ENCODE measurements at regions not wholly inside any gene's neighbourhood (a gene's known extent, or its start where the extent isn't known, plus 50 kb on each side); places are given as distances from the start of the nearest gene placed in this dataset.

DNA sequence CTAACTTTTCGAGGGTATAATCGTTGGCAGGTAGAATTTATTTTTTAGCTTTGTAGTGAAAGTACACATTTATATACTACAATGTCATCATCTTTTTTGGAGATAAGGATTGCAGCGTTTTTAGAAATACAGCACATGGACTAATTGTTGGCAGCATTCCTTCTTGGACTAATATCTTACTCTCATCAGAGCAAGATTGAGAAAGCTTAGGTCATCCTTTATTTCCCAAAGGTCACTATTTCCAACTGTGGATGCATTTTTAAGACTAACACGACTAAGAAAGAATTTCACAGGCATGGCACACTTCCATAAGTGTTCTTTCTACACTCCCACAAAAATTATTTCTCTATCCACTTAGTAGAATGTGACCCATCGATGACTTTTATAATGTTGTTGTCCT is 732.3 kb downstream of the NCAM2 start:
- no peak for DNase-seq

DNA sequence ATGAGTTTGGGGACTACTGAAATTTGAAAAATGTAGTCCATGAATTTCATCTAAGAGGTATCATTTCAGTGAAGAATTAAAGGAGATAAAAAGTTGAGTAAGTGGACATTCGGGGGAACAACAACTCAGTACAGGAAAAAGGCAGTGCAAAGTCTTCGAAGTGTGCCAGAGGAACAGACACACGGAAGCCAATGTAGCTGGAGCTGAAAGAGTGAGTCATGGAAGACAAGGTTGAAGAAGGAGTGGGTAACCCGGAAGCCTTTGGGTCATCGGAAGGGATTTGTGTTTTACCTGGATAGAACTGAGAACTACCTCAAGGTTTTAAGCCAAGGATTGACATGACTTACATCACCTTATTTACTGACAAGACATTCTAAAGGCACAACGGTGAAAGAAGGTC is 733.4 kb downstream of the NCAM2 start:
- no peak for DNase-seq

DNA sequence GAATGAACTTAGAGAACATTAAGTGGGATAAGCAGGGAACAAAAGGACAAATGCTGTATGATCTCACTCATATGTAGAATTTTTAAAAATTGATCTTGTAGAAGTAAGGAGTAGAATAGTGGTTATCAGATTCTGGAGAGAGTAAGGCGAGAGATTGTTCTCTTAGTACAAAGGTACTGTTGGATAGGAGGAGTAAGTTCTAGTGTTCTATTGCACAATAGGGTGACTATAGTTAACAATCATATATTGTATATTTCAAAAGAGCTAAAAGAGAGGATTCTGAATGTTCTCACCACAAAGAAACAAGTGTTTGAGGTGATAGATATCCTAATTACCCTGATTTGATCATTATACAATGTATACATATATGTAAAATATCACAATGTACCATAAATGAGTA is 735.9 kb downstream of the NCAM2 start:
- DNase-seq: no peak

DNA sequence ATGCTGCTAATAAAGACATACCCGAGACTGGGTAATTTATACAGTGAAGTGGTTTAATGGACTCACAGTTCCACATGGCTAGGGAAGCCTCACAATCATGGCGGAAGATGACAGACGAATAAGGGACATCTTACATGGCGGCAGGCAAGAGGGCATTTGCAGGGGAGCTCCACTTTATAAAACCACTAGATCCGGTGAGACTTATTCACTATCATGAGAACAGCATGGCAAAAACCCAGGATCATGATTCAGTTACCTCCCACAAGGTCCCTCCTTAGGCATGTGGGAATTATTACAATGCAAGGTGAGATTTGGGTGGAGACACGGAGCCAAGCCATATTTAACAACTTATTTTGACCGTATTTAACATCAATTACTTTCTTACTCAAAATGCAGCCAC is 739.0 kb downstream of the NCAM2 start:
- no peak for DNase-seq

DNA sequence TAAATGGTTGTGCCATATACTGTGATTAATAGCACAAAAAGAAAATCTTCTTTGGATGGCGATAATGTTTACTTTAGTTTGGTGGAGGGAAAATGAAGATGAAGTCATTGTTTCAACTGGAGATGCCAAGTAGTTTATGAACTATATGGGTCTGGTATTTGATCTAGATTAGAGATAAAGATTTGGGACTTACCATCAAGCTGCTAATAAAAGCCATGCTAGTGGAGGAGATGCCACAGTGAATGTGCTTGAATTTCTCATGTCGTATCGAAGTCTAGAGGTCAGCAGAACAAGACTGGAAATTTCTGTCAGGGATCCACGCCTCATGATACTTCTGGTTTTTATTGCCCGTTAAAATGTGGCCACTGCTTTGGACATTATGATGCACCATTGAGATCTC is 742.0 kb downstream of the NCAM2 start:
- DNase-seq: no peak

DNA sequence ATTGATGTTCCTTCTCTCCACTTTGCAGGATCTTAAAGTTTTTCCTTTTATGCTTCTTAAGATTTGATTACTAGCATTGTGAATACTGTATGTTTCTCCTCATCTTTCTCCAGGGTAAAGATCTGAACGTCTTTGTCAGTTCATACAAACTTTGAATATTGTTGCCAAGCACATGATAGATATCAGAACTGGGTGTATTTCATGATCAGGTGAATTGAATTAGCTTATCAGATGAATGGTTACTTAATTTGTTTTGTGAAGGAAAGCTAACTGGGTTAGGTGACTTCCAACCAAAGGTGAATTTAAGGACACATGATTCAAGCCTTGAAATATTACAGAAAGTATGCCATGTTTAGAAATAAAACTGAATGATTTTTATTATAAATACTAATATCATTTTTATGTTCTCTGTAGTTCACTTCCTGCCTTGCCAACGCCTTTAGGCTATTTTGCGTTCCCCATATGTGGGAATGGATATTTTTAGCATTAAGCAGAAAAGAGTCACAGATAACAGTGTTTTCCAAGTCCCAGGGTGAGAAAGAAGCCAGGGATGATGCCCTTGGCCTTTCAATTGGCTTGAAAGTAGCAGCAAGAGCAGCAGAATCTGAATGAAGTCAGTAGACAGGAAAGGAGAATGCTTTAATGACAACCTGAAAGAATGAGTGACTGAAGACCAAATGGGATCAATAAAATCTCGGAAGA is 752.1 kb downstream of the NCAM2 start:
- no peak for DNase-seq

DNA sequence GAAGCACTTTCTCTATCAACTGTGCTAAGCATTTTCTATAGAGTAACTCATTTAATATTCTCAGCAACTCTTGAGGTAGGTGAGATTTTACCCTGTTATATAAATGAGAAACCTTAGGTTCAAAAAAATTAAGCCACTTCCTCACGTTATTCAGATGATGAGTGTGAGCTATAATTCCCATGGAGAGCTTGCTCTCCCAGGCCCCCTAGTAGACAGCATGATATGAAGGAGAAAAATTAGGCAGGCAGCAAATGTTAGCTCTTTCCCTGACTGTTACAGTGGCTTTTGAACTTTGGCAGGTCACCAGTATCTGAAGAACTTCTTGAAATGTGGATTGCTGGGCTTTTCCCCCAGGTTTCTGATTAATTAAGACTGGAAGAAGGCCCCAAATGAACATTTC is 753.1 kb downstream of the NCAM2 start:
- DNase-seq: no peak

DNA sequence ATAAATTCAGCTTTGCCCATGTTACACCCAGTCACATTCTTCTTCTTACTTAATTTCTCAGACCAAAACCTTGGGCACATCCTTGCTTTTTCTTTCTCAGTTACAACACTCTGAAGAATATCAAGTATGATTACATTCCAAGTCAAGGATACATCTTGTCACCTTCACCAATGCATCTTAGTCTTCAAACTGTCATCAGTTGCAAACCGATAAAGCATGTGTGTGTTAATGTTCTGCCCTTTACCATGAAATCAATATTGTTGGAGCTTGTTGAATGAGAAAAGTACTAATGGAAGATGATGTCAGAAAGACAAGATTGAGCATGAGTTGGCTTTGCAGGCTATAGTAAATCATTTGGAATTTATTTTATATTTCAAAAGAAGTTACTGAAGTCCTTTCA is 764.6 kb downstream of the NCAM2 start:
- no peak for DNase-seq

DNA sequence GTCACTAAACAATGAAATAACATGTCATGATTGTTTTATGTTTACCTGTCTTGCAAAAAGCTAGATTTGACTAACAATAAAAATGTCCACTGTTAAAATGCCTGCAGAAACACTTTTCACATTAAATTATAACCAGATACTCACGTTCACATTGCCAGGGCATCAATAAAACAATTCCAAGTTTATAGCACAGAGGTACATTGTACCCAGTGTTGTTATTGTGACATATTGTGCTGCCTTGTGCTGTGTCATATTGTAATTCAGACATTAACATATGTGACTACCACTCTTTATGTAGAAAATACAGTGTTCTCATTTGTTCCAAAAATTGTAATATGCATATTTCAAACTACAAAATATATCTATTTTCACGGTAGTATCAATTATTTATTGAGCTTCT is 766.1 kb downstream of the NCAM2 start:
- DNase-seq: no peak

DNA sequence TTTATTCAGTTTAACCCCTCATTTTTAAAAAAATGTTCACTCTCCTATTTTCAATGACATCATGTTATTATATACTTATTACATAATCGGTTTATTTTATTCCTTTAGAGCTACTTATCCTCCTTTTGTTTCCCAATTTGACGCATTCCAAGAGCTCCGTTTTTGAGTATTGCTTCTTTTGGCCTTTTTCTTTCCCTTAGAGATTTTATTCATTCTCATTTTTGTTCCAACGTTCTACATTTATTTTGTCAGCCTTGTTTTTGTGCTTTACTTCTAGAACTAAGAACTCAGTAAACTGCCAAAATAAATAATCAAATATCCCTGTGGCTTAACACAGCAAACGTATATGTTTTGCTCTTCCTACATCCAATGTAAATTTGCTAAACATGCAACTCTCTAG is 769.1 kb downstream of the NCAM2 start:
- DNase-seq: no peak

DNA sequence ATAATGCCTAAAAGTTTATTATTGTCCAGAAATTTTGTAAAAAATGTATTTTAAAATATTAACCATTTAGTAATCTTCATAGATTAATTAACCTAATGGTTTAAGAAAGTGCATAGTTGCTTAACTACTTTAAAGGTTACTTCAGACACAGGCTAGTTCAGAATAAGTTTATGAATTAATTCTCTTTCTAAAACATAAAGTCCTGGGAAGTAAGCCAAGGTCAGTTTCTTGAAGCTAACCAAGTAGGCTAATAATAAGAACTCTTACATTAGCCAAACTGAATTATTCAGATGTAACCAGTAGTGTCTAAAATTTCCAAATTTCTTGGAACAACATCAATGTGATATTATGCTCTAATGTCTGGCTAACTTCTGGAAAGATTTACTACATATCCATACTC is 790.4 kb downstream of the NCAM2 start:
- DNase-seq: no peak

DNA sequence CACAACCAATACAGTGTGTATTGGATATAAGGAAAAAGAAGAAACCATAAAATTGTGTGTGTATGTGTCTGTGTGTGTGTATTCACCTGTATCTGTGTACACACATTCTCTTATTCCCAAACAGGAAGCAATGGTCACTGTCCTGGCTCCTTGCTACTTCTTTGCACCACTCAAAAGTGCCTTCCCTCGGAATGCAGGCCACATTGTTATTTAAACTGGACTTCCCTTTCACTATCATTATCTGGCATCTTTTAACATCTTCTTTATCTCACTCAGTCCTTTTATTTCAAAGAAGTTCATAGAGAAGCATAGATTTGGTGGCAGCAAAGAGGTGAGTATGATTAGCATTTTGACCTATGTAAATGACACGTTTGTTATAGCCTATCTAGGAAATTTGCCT is 803.7 kb downstream of the NCAM2 start:
- no peak for DNase-seq

DNA sequence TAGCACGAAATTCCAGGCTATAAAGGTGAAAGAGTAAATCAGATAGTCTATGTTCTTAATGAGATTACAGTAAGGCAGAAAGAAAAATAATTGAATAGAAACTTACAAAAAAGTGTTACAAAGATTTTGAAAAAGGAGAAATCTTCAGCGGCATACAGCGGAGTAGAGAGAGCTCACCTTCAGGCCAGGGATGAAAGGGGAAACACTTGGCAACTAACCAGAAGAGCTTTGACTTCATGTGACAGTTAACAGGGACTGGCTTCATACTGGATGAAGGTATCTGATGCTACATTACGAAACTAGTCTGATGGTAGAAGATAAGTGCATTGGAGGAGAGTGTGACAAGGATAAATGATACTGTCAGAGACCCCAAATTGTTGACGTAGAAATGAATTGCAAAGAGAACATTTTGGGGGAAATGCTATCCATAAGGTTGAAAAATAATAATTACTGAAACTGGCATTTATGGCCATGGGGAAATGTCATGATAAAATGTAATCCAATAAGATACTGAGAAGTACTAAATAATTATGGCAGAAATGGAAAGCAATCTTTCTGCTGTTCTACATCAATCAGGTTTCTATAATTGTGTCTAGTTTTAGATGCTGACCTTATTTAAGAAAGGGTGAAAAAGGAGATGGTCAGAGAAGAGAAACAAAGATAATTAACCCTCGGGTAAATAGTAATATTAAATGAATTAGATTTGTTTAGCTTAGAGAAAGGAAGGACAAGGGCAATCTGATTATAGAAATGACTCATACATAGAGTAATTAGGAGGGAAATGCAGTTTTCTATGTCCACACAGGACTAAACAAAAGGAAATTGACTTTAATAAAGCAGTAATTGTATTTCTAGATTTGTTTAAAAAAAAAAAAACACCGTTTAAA is 808.7 kb downstream of the NCAM2 start:
- no peak for DNase-seq

DNA sequence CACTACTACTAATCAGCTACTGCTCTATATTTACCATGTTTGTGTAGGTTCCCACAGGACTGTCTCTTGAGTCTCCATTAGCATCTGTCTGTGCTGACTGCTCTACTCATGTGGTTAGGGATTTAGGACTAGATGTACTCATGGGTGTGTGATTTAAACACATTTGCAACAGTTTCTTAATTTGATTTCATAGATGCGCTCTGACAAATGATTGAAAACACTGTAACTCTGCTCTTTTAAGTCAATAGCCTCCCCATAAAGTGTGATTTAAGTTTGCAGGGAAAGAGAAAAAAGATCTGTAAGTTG is 809.3 kb downstream of the NCAM2 start:
- no peak for DNase-seq

DNA sequence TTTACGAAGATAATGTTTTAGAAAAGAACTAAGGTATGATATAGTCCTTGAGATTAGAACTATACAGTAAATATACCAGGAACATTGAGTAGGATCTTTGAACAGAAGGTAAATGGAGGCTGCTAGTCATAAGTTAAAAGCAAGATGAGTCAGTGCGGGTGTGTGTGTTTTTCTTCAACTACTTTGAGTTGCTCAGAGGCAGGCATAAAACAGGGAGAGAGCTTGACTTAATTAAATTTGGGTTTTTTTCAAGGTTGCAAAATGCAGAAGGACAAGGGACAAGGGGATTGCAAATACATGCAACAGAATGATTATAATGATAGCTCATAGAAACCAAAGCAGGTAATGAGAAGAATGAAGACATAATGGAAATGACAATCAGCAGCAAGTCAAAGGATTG is 815.1 kb downstream of the NCAM2 start:
- no peak for DNase-seq

DNA sequence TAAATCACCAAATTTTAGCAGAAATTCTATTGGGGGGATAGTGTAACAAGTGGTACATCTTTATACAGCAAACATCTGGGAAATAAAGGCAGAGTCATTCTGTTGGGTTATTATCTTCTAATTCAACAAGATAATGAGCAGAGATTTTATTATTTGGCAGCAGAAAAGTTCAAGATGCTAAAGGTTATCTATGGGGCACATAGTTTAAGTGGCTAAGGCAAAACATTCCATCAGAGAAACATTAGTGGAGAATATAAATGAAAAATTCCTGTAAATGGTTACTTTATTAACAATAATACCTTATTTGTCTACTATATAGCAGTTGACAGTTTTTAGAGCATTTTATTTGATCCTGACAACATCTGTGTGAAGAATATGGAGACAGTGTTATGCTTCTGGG is 815.7 kb downstream of the NCAM2 start:
- no peak for DNase-seq

DNA sequence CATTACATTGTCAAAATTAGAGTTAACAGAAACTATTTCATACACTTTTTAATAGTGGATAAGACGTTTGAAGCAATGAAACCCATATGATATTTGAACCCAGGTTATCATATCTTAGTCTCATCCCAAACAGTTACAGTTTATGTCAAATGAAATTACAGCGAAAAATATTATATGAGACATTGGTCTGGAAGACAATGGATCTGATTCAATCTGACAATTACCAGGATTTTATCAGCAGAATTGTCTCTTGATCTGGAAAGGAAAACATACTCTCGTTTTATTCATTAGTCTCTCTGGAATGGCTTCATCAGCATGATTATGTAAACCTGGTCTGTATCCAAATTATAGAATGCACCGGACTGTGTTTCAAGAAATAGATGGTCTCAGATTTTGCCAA is 818.6 kb downstream of the NCAM2 start:
- DNase-seq: no peak

DNA sequence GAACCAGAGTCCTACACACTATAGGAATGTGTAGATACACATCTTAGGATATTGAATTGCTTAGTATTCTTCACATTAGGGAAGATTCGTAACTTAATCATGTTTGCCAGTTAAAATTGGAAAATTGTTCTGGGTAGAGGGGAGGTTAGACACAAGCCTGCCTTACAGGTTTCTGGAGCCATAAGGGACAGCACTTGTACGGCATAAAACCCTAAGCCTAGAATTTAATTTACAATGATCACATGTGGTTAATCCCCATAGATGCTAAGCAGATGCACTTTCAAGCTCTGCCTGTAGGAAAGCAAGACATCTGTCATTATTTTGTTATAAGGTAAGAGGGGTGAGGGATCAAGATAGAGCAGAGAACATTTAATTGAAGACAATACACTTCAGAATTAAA is 820.7 kb downstream of the NCAM2 start:
- no peak for DNase-seq

DNA sequence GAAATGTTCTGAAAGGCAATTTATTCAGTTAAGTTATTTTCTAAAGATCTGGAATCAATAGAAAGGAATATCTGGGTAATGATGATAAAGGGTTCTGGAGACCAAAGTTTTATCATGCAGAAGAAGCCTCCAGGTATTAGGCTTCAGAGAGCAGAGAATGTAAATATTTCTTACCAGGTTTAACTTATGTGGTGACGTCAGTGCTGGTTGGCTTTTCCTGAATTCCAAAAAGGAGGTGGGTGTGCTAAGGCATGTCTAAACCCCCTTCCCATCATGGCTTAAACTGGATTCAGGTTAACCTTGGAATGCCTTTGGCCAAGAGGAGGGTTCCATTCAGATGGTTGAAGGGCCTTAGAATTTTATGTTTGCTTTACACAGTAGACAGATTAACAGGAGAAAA is 829.9 kb downstream of the NCAM2 start:
- no peak for DNase-seq

DNA sequence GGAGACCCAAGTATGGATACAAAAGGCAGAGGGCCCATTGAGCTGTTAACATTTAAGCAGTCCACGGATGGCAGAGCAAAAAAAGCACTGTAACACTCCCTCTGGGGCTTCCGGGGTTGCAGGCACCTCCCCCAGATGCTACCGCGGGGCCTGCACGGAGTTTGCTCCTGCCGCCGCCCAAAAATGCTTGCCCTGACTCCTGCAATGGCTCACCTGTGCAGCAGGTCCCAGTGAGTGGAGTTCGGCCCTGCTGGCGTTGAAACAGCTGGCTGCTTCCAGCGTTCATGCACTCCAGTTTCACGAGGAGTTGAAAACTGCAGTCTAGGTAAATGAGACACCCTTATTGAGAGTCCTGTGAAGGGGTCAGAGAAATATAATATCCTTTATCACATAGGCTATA is 832.8 kb downstream of the NCAM2 start:
- DNase-seq: no peak

DNA sequence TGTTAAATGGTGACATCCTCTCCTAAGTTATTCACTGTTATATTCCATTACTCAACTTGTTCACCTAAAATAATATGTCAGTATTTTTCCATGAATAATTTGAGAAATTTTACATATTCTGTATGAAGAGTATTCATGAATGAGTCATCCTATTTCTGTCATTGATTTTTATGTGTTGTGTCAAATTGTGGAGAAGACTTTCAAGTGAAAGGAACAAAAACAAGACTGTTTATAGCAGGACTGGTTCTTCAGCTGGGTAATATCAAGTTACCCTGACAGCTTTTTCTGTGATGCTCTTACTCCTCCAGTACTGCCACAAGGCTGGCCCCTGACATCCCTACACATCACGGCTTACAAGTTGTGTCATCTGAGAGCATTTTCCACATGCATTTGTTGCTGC is 847.7 kb downstream of the NCAM2 start:
- DNase-seq: no peak

DNA sequence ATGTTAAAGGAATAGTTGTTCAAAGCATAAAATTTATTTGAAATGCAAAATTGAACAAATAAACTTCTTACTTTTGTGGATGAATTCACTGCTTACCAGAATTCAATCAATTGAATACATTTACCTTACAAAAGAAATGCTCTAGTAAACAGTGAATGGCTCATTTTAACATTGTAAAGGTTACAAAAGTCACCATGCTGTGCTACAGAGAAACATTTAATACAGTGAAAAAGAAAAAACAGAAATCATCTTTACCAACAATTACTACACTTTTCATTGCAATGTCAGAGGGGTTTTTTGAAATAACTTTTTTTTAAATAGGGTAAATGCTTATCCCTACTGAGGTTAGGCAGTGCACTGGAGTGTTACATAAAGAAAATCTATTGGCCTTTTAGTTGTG is 853.0 kb downstream of the NCAM2 start:
- DNase-seq: no peak

DNA sequence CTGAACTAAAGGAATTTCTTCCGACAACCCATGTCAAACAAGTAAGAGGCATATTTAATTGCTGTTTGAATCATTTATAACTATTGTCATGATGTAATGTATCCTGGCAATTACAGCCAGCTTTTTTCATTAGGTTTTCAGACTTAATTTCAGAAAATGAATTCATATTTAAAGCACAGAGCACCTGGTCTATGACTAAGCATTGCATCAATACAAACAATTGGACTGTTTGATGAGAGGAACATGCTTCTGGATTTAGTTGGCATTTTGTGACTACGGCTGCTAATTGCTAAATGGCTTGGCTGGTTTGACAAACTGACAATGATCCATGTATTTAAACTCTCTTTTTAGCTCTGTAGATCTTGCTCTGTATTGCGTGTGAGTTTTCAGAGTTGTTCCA is 853.4 kb downstream of the NCAM2 start:
- DNase-seq: no peak

DNA sequence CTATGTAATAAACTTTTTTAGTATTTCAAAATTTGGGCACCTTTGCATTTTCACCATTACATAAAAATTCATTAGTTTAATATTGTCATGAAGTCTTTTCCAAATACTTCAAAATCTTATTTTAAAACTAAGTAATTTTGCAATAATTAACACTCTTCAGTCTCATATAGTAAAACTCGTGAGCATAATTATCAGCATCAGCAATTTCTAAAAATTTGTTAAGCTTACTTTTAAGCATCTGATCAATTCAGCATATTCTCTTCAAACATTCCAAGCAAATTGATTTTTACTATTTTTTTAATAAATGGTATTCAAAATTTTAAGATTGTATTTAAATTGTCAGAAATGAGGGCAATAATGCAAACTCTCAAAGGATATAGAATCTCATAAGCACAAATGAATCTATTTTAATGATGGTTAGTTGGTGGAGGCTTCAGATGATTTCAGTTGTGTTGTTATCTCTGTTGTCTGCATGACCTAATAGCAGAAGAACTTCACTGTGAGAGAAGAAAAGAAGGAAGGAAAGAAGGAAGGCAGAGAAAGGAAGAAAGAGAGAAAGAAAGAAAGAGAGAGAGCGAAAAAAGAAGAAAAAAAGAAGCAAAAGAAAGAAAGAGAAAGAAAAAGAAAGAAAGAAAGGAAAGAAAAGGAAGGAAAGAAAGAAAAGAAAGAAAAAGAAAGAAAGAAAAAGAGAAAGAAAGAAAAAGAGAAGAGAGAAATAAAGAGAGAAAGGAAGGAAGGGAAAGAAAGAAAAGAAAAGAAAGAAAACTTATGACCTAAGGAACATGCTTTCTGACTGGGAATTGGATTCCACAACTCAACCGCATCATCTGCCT is 860.5 kb downstream of the NCAM2 start:
- DNase-seq: no peak

Measured in CD4-positive, alpha-beta T cell treated with Interferon alpha-2 for 1 hour (primary cell).